Glutamatergic neuron (in vitro differentiated cells): ENCODE measurements at regions not wholly inside any gene's neighbourhood (a gene's known extent, or its start where the extent isn't known, plus 50 kb on each side); places are given as distances from the start of the nearest gene placed in this dataset.

Experiments used
- DNase-seq: peaks from one replicate; pipeline ENCODE4 v3.0.0; 2022
- H3K27ac Mint-ChIP-seq: one replicate; pipeline ENCODE4 v1.8.0; 2020; ENCODE audit warnings: mild to moderate bottlenecking, mixed read lengths, inconsistent platforms; ENCODE audit not compliant: unreplicated experiment
- H3K27me3 Mint-ChIP-seq: one replicate; pipeline ENCODE4 v1.8.0; 2020; ENCODE audit warnings: mild to moderate bottlenecking, moderate library complexity, mixed read lengths, inconsistent platforms; ENCODE audit not compliant: unreplicated experiment
- H3K36me3 Mint-ChIP-seq: one replicate; pipeline ENCODE4 v1.8.0; 2020; ENCODE audit warnings: mild to moderate bottlenecking, mixed read lengths, inconsistent platforms; ENCODE audit not compliant: unreplicated experiment
- H3K4me1 Mint-ChIP-seq: one replicate; pipeline ENCODE4 v1.8.0; 2020; ENCODE audit warnings: mild to moderate bottlenecking, low read depth, mixed read lengths, inconsistent platforms; ENCODE audit not compliant: unreplicated experiment
- H3K4me3 Mint-ChIP-seq: one replicate; pipeline ENCODE4 v1.8.0; 2020; ENCODE audit warnings: mild to moderate bottlenecking, mixed read lengths, inconsistent platforms; ENCODE audit not compliant: unreplicated experiment
- H3K9me3 Mint-ChIP-seq: one replicate; pipeline ENCODE4 v1.8.0; 2020; ENCODE audit warnings: mild to moderate bottlenecking, moderate library complexity, mixed read lengths, inconsistent platforms; ENCODE audit not compliant: unreplicated experiment
- TF ChIP-seq, protein P1 (sequence below): fragments of 200-600 bp; sonication (generic); IDR thresholded peaks from one replicate; pipeline ENCODE4 v1.5.0; 2021; ENCODE audit not compliant: partially characterized antibody, unreplicated experiment

DNA sequence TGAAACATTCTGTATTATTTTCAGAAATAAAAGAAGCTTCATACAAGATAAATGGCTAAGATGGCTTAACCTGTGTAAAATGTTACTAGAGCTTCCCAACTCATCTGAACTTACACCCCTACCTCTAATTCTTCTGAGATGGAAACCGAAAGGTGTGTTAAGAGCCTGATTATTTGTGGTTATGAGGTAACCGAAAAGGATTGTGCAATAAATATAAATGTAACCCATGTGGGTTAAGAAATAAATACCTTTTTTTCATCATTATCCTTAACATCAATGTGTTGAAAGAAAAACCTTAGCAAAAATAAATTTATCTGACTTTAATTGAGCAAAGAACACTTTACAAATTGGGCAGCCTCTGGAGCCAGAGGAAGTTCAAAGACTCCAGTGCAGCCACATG lies 961.8 kb upstream of the SPRY2 start:
- Mint-ChIP-seq H3K9me3 (no peaks in the 10 kb centered on the region), H3K36me3 (no peaks in the 10 kb centered on the region), H3K4me3 (no peak overlapping the region), H3K27me3 (no peaks in the 10 kb centered on the region), H3K4me1 (no peaks in the 10 kb centered on the region), H3K27ac (no peak overlapping the region)
- TF ChIP-seq, protein P1, sequence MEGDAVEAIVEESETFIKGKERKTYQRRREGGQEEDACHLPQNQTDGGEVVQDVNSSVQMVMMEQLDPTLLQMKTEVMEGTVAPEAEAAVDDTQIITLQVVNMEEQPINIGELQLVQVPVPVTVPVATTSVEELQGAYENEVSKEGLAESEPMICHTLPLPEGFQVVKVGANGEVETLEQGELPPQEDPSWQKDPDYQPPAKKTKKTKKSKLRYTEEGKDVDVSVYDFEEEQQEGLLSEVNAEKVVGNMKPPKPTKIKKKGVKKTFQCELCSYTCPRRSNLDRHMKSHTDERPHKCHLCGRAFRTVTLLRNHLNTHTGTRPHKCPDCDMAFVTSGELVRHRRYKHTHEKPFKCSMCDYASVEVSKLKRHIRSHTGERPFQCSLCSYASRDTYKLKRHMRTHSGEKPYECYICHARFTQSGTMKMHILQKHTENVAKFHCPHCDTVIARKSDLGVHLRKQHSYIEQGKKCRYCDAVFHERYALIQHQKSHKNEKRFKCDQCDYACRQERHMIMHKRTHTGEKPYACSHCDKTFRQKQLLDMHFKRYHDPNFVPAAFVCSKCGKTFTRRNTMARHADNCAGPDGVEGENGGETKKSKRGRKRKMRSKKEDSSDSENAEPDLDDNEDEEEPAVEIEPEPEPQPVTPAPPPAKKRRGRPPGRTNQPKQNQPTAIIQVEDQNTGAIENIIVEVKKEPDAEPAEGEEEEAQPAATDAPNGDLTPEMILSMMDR, result no peak
- DNase-seq, result no peak

GRCh38 chr13:81302125-81302524 lies 961.2 kb upstream of the SPRY2 start:
- Mint-ChIP-seq H3K9me3 (no peaks in the 10 kb centered on the region), H3K4me1 (no peaks in the 10 kb centered on the region), H3K36me3 (no peaks in the 10 kb centered on the region), H3K4me3 (no peak overlapping the region), H3K27ac (no peak overlapping the region), H3K27me3 (no peaks in the 10 kb centered on the region)
- DNase-seq, result no peak
- TF ChIP-seq, protein P1, result no peak

DNA sequence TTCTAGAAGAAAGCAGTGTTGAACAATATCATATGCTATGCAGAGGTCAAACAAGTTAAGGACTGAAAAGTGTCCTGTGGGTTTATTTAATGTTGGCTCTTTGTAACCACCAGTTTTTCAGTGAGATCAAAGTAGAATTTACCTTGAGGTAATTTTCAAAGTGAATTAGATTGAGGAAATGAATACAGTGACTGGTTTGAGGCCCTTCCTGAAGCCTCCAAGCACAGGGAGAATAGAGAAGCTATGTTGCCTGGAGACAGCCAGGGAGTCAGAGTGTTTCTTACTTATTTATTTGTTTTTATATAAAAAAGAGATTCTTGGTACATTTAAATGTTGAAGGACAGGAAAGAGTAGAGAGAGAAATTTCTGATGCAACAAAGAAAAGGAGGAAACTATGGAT lies 954.3 kb upstream of the SPRY2 start:
- TF ChIP-seq, protein P1, result no peak
- Mint-ChIP-seq H3K27ac (no peak overlapping the region), H3K4me1 (no peaks in the 10 kb centered on the region), H3K9me3 (no peaks in the 10 kb centered on the region), H3K27me3 (no peaks in the 10 kb centered on the region), H3K36me3 (no peaks in the 10 kb centered on the region), H3K4me3 (no peak overlapping the region)
- no peak for DNase-seq

- no peaks in the 10 kb centered on the region for H3K9me3 Mint-ChIP-seq
- no peaks in the 10 kb centered on the region for H3K4me1 Mint-ChIP-seq
- TF ChIP-seq, protein P1, result no peak
- no peaks in the 10 kb centered on the region for H3K36me3 Mint-ChIP-seq
- no peak overlapping the region for H3K27ac Mint-ChIP-seq
- H3K27me3 Mint-ChIP-seq, result no peaks in the 10 kb centered on the region
- H3K4me3 Mint-ChIP-seq, result no peak overlapping the region
- no peak for DNase-seq
Measured at GRCh38 chr13:81293594-81294164, 952.8 kb upstream of the SPRY2 start.

DNA sequence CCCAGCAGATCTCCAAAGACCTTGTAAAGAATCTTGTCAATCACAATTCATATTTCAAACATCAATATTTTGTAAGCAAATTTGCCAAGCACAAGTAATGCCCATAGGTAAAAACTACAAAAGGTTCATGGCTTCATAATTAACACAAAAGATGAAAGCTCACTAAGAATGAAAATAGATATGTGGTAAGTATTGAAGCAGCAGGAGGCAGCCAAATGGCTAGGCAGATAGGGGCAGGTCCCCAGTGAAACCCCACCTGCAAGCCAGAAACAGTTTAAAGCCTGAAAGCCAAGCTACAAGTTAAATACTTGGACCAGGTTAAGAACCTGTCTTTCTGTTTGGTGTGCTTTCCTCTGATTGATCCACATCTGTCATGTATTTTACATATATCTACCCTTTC lies 942.6 kb upstream of the SPRY2 start:
- TF ChIP-seq, protein P1, result no peak
- Mint-ChIP-seq H3K4me3 (no peak overlapping the region), H3K27me3 (no peaks in the 10 kb centered on the region), H3K4me1 (no peaks in the 10 kb centered on the region), H3K36me3 (no peaks in the 10 kb centered on the region), H3K27ac (no peak overlapping the region), H3K9me3 (no peaks in the 10 kb centered on the region)
- DNase-seq, result no peak
